GM19351 (cell line): ENCODE measurements at regions not wholly inside any gene's neighbourhood (a gene's known extent, or its start where the extent isn't known, plus 50 kb on each side); places are given as distances from the start of the nearest gene placed in this dataset.
"Not testable (repeated sequence)": the region's sequence is repeated elsewhere in the genome, so short reads cannot be mapped to it uniquely, and the experiment has no call there.

Experiments
- ATAC-seq: cut with Tn5 transposase; IDR thresholded peaks from one replicate; pipeline ENCODE4 v1.9.1; 2021; ENCODE audit warnings: mild to moderate bottlenecking, moderate library complexity; ENCODE audit not compliant: unreplicated experiment

- ATAC-seq, result no peak
Measured at GRCh38 chr6:961407-961960, 268.5 kb upstream of the EXOC2 start.

GRCh38 chr6:960356-960755 is 267.4 kb upstream of the EXOC2 start:
- ATAC-seq, result no peak

- no peak for ATAC-seq
Measured at GRCh38 chr6:958488-958887, 265.5 kb upstream of the EXOC2 start.

GRCh38 chr6:951399-952181 is 258.7 kb upstream of the EXOC2 start:
- no peak for ATAC-seq

- no peak for ATAC-seq
Measured at GRCh38 chr6:947235-947934, 254.4 kb upstream of the EXOC2 start.

GRCh38 chr6:946546-946945 is 253.6 kb upstream of the EXOC2 start:
- ATAC-seq, result no peak

GRCh38 chr6:939526-940252 is 246.8 kb upstream of the EXOC2 start:
- ATAC-seq, result no peak

- ATAC-seq, result no peak
Measured at GRCh38 chr6:938916-939315, 246.0 kb upstream of the EXOC2 start.

- ATAC-seq, result no peak
Measured at GRCh38 chr6:938271-938905, 245.4 kb upstream of the EXOC2 start.

- no peak for ATAC-seq
Measured at GRCh38 chr6:935582-935981, 242.6 kb upstream of the EXOC2 start.

GRCh38 chr6:934686-935085 is 241.7 kb upstream of the EXOC2 start:
- no peak for ATAC-seq

GRCh38 chr6:931919-932318 is 239.0 kb upstream of the EXOC2 start:
- not testable (repeated sequence) for ATAC-seq

- no peak for ATAC-seq
Measured at GRCh38 chr6:927157-927556, 234.2 kb upstream of the EXOC2 start.

- ATAC-seq, result no peak
Measured at GRCh38 chr6:925656-926213, 232.8 kb upstream of the EXOC2 start.

GRCh38 chr6:924661-925060 is 231.7 kb upstream of the EXOC2 start:
- no peak for ATAC-seq

GRCh38 chr6:921400-921799 is 228.5 kb upstream of the EXOC2 start:
- no peak for ATAC-seq

GRCh38 chr6:920512-920911 is 227.6 kb upstream of the EXOC2 start:
- no peak for ATAC-seq

GRCh38 chr6:919500-919899 is 226.6 kb upstream of the EXOC2 start:
- ATAC-seq, result no peak

GRCh38 chr6:917939-918338 is 225.0 kb upstream of the EXOC2 start:
- no peak for ATAC-seq

- ATAC-seq, result no peak
Measured at GRCh38 chr6:917296-917695, 224.4 kb upstream of the EXOC2 start.

- no peak for ATAC-seq
Measured at GRCh38 chr6:916131-916530, 223.2 kb upstream of the EXOC2 start.
